ENCODE measurements at regions not wholly inside any gene's neighbourhood (a gene's known extent, or its start where the extent isn't known, plus 50 kb on each side); places are given as distances from the start of the nearest gene placed in this dataset.
"Not testable (repeated sequence)": the region's sequence is repeated elsewhere in the genome, so short reads cannot be mapped to it uniquely, and the experiment has no call there.

DNA sequence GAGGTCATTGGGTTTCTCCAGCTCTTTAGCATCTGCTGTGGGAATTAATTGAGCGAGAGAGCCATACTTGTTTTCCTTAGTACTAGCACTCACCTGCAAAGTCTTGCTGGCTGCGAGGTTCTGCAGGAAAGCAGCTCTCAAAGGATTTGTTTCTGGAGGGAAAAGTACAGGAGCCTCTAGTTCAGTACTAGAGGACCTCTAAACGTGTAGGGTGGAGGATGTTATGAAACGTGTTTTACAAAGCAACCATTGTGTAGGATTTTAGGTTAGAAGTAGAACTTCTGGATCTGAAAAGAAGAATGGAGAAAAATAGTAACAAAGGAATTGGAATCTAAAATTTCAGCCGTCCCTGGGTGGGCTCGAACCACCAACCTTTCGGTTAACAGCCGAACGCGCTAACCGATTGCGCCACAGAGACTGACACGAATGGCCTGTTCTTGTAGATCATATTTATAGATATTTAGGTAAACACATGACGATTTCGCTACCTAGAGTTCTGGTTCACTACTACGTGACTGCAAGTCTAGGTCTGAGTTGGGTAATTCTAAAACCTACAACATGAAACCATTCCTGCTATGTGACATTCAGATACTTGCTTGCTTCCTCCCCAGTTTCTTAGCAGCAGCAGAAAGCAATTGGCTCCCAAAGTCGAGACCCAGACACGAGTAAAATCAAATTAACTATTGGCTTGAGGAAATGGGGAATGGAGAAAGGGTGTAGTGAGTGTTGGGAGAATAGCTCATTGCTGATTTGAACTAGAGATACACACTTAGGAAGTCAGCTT lies 60.2 kb upstream of the CFAP126 start:
- Mint-ChIP-seq H3K4me3 (peak overlapping the region; percentile 66), H3K9me3 (no peaks in the 10 kb centered on the region), H3K36me3 (peaks cover 4% of the 10 kb centered on the region), H3K27me3 (peaks cover 20 to 37% of the 10 kb centered on the region in 2 donors), H3K27ac (peak overlapping the region; percentile 66 to 78), H3K4me1 (ENCODE audit: low read depth in 2 of 2) (peaks cover 18 to 19% of the 10 kb centered on the region in 2 donors)
- ATAC-seq: peak; percentile 43 to 48
- DNase-seq (ENCODE audit: low spot score): no peak

DNA sequence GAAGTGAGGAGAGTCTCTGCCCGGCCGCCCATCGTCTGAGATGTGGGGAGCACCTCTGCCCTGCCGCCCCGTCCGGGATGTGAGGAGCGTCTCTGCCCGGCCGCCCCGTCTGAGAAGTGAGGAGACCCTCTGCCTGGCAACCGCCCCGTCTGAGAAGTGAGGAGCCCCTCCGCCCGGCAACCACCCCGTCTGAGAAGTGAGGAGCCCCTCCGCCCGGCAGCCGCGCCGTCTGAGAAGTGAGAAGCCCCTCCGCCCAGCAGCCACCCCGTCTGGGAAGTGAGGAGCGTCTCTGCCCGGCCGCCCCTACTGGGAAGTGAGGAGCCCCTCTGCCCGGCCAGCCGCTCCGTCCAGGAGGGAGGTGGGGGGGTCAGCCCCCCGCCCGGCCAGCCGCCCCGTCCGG lies 55.2 kb upstream of the CFAP126 start:
- H3K27me3 Mint-ChIP-seq; H3K36me3 Mint-ChIP-seq; H3K9me3 Mint-ChIP-seq; ATAC-seq; H3K4me3 Mint-ChIP-seq; H3K27ac Mint-ChIP-seq; DNase-seq (ENCODE audit: low spot score): not testable (repeated sequence)
- peaks cover 13 to 19% of the 10 kb centered on the region in 2 donors for H3K4me1 Mint-ChIP-seq (ENCODE audit: low read depth in 2 of 2)

DNA sequence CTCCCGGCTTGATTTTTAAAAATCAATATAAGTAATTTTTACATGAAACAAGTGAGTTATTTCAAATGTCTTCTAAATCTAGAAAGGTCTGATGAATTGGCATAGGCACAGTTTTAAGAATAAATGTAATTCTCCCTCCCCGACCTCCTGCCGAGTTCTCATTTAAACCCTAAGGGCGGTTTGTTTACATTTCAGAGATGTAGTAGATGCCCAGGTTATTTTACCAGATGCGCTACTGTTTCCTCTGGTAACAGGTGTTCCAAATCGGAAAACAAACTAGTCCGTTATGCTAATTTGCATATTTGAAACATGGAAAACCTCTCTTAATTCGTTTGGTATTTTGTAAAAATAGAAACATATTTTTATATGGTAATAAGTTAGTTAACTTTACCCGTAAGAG lies 53.8 kb upstream of the CFAP126 start:
- no peak for ATAC-seq
- peaks cover 0 to under 1% of the 10 kb centered on the region in 2 donors for H3K27me3 Mint-ChIP-seq
- H3K27ac Mint-ChIP-seq: peak overlapping the region; percentile 71 to 76
- H3K9me3 Mint-ChIP-seq: no peaks in the 10 kb centered on the region
- H3K36me3 Mint-ChIP-seq: peaks cover 4% of the 10 kb centered on the region
- peaks cover 6 to 9% of the 10 kb centered on the region in 2 donors for H3K4me1 Mint-ChIP-seq (ENCODE audit: low read depth in 2 of 2)
- H3K4me3 Mint-ChIP-seq: no peak overlapping the region
- no peak for DNase-seq (ENCODE audit: low spot score)

DNA sequence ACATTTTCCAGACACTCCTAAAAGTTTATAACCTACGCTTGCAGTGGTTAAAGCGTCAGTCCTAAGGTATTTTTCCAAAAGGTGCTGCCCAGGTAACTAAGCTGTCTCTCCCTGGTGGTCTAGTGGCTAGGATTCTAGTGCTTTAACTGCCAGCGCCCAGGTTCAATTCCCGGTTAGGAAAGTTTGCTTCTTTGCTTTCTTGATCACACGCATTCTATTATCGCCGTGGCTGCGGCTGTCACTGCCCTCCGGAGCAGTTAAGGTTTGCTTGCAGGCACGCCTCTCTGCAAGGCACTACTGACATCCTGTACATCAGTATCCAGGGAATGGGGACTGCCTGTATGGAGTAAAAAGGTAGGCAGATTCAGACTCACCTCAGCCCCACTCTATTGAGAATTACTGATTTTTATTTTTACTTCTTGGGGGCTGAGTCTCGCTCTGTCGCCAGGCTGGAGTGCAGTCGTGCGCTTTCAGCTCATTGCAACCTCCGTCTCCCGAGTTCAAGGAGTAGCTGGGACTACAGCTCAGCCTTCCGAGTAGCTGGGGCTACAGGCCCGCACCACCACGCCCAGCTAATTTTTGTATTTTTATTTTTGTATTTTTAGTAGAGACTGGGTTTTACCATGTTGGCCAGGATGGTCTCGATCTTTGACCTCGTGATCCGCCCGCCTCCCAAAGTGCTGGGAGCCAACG lies 53.2 kb upstream of the CFAP126 start:
- no peaks in the 10 kb centered on the region for H3K9me3 Mint-ChIP-seq
- no peak overlapping the region for H3K4me3 Mint-ChIP-seq
- peaks cover 4% of the 10 kb centered on the region for H3K36me3 Mint-ChIP-seq
- ATAC-seq (no peak), DNase-seq (ENCODE audit: low spot score) (no peak)
- H3K27ac Mint-ChIP-seq: no peak overlapping the region
- peaks cover 6 to 9% of the 10 kb centered on the region in 2 donors for H3K4me1 Mint-ChIP-seq (ENCODE audit: low read depth in 2 of 2)
- H3K27me3 Mint-ChIP-seq: no peaks in the 10 kb centered on the region

DNA sequence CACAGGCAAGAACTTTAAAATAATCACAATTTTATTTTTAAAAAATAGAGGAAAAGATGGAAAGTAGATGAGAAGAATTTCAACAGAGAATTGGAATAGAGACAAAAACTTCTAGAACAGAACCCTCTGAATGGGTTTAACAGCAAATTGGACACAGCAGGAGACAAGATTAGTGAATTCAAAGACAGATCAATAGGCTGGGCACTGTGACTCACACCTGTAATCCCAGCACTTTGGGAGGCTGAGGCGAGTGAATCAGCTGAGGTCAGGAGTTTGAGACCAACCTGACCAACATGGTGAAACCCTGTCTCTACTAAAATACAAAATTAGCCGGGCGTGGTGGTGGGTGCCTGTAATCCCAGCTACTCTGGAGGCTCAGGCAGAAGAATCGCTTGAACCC lies 49.9 kb upstream of the CFAP126 start:
- not testable (repeated sequence) for H3K27me3 Mint-ChIP-seq; DNase-seq (ENCODE audit: low spot score); H3K4me1 Mint-ChIP-seq (ENCODE audit: low read depth in 2 of 2); ATAC-seq; H3K9me3 Mint-ChIP-seq; H3K27ac Mint-ChIP-seq; H3K36me3 Mint-ChIP-seq; H3K4me3 Mint-ChIP-seq

All from natural killer cell treated with Interleukin-12 subunit alpha and Interleukin-12 subunit beta and Interleukin-15 and Interleukin-18, amount 100 ng/mL, for 72 hours (primary cell).